GM21423 (cell line): ENCODE measurements at regions not wholly inside any gene's neighbourhood (a gene's known extent, or its start where the extent isn't known, plus 50 kb on each side); places are given as distances from the start of the nearest gene placed in this dataset.
A peak's percentile ranks its signal among the peaks of the same experiment; 100 is the strongest.
"Not testable (repeated sequence)": the region's sequence is repeated elsewhere in the genome, so short reads cannot be mapped to it uniquely, and the experiment has no call there.

Experiments
- ATAC-seq: cut with Tn5 transposase; IDR thresholded peaks from one replicate; pipeline ENCODE4 v1.9.1; 2021; ENCODE audit warnings: mild to moderate bottlenecking, moderate library complexity; ENCODE audit not compliant: unreplicated experiment

- ATAC-seq: no peak
Measured at GRCh38 chr3:66910266-66911055, 87.6 kb upstream of the KBTBD8 start.

GRCh38 chr3:66912306-66912705 lies 85.8 kb upstream of the KBTBD8 start:
- no peak for ATAC-seq

- no peak for ATAC-seq
Measured at GRCh38 chr3:66922058-66922457, 76.0 kb upstream of the KBTBD8 start.

- ATAC-seq: no peak
Measured at GRCh38 chr3:66923969-66924368, 74.1 kb upstream of the KBTBD8 start.

GRCh38 chr3:66928252-66928651 lies 69.9 kb upstream of the KBTBD8 start:
- ATAC-seq: no peak

GRCh38 chr3:66931291-66931690 lies 66.8 kb upstream of the KBTBD8 start:
- no peak for ATAC-seq

GRCh38 chr3:66931699-66932098 lies 66.4 kb upstream of the KBTBD8 start:
- no peak for ATAC-seq

GRCh38 chr3:66933233-66933632 lies 64.9 kb upstream of the KBTBD8 start:
- ATAC-seq: no peak

GRCh38 chr3:66934041-66934440 lies 64.1 kb upstream of the KBTBD8 start:
- no peak for ATAC-seq

GRCh38 chr3:66934725-66935124 lies 63.4 kb upstream of the KBTBD8 start:
- ATAC-seq: no peak

- ATAC-seq: not testable (repeated sequence)
Measured at GRCh38 chr3:66937041-66937440, 61.1 kb upstream of the KBTBD8 start.

- ATAC-seq: peak; percentile 68
Measured at GRCh38 chr3:66938338-66938963, 59.7 kb upstream of the KBTBD8 start.

- no peak for ATAC-seq
Measured at GRCh38 chr3:66948041-66948440, 50.1 kb upstream of the KBTBD8 start.
